Muscle of leg (tissue), 3 donors: ENCODE measurements at regions not wholly inside any gene's neighbourhood (a gene's known extent, or its start where the extent isn't known, plus 50 kb on each side); places are given as distances from the start of the nearest gene placed in this dataset.

Experiments used
- DNase-seq: peaks from one replicate; pipeline ENCODE4 v3.0.0; 2013
- H3K27ac ChIP-seq: one replicate; pipeline ENCODE4 v1.5.1; 2013; ENCODE audit warnings: mild to moderate bottlenecking, low read length, control low read depth
- H3K27me3 ChIP-seq: one replicate; pipeline ENCODE4 v1.6.1; 2013; ENCODE audit warnings: low read length; ENCODE audit not compliant: control insufficient read depth, insufficient read depth
- H3K36me3 ChIP-seq: one replicate; pipeline ENCODE4 v1.6.1; 2013; ENCODE audit warnings: low read length; ENCODE audit not compliant: control insufficient read depth, insufficient read depth
- H3K4me1 ChIP-seq: one replicate; pipeline ENCODE4 v1.6.1; 2013; ENCODE audit warnings: low read length; ENCODE audit not compliant: control insufficient read depth, insufficient read depth
- H3K4me3 ChIP-seq: one replicate; pipeline ENCODE4 v1.5.1; 2013; ENCODE audit warnings: low read length, control low read depth
- H3K9me3 ChIP-seq: replicated peaks from 2 replicates; pipeline ENCODE4 v1.6.1; 2013; ENCODE audit warnings: low read depth, low read length; ENCODE audit not compliant: control insufficient read depth
- WGBS: methylation state at CpG from one replicate; pipeline ENCODE4 v1.1.5; 2013; ENCODE audit warnings: missing lambda C conversion rate; ENCODE audit not compliant: insufficient coverage; 5-methylcytosine and 5-hydroxymethylcytosine counted together

DNA sequence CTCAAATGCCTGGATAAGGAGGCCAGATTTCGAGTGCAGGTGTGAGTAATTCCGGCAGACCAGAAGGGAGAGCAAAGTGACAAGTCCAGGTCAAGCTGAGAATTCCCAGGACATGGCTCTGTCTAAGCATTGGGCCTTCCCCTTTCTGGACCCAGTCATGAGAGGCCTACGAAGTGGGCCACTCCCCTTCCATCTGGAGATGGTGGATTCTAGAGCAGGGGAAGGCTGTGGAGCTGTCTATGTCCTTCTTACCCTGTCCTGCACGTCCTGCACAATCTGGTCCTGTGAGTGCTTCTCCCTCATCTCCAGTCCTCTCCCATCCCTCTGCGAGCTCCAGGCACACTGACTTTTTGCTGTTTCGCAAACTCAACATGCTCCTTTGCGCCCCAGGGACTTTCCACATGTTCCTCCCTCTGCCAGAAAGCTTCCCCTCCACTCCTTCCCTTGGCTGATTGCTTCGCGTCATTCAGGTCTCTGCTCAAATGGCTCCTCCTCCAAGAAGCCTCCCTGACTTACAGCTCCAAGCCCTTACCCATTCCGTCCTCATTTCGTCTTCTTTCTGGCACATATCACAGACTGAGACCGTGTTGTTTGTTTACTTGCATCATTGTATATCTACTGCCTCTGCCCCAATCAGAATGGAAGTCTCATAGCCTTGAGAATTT, 193.2 kb downstream of the URI1 start:
- Histone ChIP-seq H3K4me3 (no peak overlapping the region), H3K4me1 (no peaks in the 10 kb centered on the region), H3K36me3 (no peaks in the 10 kb centered on the region), H3K27ac (no peak overlapping the region), H3K9me3 (no peaks in the 10 kb centered on the region), H3K27me3 (peaks cover 2% of the 10 kb centered on the region)
- WGBS = 46% methylated on average over 8 of the region's 12 CpGs
- DNase-seq = peak; percentile 29

DNA sequence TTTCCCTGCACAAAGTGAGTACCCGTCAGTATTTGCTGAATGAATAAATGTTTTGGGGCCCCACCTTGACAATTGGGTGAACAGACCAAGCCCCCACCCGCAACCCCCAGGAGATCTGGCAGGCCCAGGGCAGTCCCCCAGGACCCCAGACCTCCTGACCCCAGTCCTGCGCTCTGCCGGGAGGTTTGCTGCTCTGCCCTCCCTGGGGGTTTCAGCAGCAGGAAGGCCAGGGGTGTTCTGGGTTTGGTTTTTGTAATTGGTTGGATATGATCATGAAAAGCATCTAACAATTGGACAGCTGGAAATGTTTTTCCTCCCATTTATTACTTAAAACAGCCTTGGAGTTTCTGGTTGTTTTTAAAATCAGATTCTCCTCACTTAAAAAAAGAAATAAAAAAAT, 193.8 kb downstream of the URI1 start:
- no peaks in the 10 kb centered on the region for H3K9me3 ChIP-seq
- 33% methylated on average over 1 of the region's 4 CpGs for WGBS
- no peak overlapping the region for H3K4me3 ChIP-seq
- no peaks in the 10 kb centered on the region for H3K36me3 ChIP-seq
- H3K27ac ChIP-seq = no peak overlapping the region
- H3K4me1 ChIP-seq = no peaks in the 10 kb centered on the region
- H3K27me3 ChIP-seq = peaks cover 2% of the 10 kb centered on the region
- peak; percentile 16 for DNase-seq

DNA sequence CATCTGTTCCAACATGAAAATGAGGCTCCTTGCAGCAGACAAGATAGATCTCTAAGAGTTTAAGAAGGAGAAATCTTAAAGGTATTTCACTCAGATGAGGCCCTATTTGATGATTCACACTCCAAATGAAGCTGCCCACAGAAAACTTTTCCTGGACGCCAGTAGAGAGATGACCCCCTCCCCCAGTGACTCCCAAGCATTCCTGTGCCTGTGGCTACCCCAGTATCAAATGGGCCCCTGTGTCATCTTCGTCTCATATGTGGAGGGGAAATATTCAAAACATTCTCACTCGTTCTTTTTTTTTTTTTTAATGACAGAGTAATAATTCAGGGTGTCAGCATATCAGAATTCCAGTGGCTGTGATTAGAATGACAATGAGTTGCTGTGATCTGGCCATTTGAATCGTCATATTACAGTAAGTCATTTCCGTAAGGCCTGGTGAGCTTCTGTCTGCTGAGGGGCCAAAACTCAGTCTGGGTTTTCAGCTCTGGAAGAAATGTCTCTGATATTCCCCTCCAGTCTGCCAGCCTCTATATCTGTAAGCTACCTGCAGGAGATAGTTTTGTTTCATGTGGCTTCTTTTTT, 194.7 kb downstream of the URI1 start:
- 57% methylated on average over 1 of the region's 5 CpGs for WGBS
- Histone ChIP-seq H3K9me3 (no peaks in the 10 kb centered on the region), H3K36me3 (no peaks in the 10 kb centered on the region), H3K27me3 (peaks cover 2% of the 10 kb centered on the region), H3K4me1 (no peaks in the 10 kb centered on the region), H3K4me3 (no peak overlapping the region), H3K27ac (no peak overlapping the region)
- DNase-seq = no peak

DNA sequence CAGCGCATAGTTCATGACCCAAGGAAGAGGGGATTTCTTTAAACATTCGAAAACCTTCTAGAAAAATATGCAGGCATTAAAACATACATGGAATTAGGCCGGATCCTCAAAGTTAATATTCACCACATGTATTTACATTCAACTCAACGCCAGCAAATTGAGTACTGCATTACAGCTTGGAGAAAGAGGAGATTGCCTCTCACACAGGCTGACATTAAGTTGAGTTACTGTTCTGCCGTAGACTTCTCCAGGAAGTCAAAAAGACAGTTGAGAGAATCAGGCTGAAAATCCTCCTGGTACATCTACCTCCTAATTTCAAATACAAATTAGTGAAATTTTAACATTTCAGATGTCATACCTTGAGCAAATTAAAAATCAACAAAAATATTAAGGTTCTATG, 195.7 kb downstream of the URI1 start:
- H3K9me3 ChIP-seq = no peaks in the 10 kb centered on the region
- H3K4me1 ChIP-seq = no peaks in the 10 kb centered on the region
- WGBS = no CpG with 5 or more reads among the region's 5 CpGs
- DNase-seq = no peak
- no peak overlapping the region for H3K4me3 ChIP-seq
- H3K27ac ChIP-seq = no peak overlapping the region
- no peaks in the 10 kb centered on the region for H3K36me3 ChIP-seq
- peaks cover 2% of the 10 kb centered on the region for H3K27me3 ChIP-seq

DNA sequence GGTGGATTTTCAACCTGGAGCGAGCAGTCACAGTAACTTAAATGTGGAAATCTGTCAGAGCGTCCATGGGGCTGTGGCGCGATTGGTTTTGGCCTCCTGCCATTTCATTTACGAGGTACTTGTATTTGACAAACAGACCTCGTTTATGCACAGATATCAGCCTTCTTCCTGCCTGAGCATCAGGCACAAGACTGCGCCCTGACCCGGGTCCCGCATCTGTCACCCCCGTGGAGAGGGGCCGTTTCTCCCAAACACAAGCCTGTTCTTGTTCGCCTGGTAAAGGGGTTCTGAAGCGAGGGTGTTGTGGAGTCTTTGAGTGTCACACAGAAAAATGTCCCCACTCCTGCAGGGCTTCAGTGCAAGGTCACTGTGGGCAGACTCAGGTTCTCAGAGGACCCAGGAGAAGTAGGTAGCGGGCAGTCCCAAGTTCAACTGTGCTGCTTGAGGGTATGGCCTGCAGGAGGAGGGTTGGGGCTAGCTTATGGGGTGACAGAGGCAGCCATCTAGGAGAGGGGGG, 202.3 kb downstream of the URI1 start:
- H3K4me3 ChIP-seq = no peak overlapping the region
- 65% methylated on average over 9 of the region's 14 CpGs for WGBS
- no peak for DNase-seq
- no peak overlapping the region for H3K27ac ChIP-seq
- no peaks in the 10 kb centered on the region for H3K27me3 ChIP-seq
- no peaks in the 10 kb centered on the region for H3K36me3 ChIP-seq
- H3K9me3 ChIP-seq = no peaks in the 10 kb centered on the region
- no peaks in the 10 kb centered on the region for H3K4me1 ChIP-seq

DNA sequence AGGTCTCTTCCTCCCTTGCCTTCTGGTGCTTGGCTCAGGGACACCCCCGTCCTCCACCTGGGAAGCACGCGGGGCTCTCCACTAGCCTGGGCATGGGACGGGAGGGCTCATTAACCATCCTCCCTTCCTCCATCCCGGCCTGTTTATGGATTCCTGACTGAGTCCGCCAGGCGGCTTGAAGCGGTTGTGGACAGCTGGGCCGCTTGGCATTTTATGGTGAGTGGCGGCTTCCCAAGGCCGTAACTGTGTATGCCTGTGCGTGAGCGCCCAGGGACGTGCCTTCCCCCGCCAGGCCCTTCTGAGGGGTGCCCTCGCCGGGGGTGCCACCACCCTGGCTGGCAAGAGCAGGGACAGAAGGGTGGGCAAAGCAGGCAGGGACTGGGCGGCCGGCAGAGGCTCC, 202.8 kb downstream of the URI1 start:
- Histone ChIP-seq H3K4me1 (no peaks in the 10 kb centered on the region), H3K27ac (no peak overlapping the region), H3K36me3 (no peaks in the 10 kb centered on the region), H3K9me3 (no peaks in the 10 kb centered on the region), H3K4me3 (no peak overlapping the region), H3K27me3 (no peaks in the 10 kb centered on the region)
- WGBS = 88% methylated on average over 11 of the region's 19 CpGs
- no peak for DNase-seq

DNA sequence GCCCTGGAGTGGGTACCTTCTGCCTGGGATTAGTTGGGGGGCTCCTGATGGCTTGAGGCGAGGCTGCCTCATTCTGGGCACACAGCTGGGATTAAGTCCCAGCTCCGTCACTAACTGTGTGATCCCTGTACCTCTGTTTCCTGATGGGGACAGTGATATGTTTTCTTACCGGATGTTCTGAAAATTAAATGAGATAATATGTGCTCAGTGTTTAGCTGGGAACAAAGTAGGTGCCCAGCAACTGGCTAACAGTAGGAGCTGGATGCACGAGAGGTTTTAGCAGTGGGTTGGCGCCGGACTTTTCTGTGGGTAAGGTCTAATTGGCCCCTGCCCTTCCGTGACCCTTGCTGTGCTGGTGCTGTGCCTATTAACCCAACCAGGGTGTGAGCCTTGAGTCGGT, 203.4 kb downstream of the URI1 start:
- H3K9me3 ChIP-seq = no peaks in the 10 kb centered on the region
- WGBS = 74% methylated on average over 8 of the region's 8 CpGs

DNA sequence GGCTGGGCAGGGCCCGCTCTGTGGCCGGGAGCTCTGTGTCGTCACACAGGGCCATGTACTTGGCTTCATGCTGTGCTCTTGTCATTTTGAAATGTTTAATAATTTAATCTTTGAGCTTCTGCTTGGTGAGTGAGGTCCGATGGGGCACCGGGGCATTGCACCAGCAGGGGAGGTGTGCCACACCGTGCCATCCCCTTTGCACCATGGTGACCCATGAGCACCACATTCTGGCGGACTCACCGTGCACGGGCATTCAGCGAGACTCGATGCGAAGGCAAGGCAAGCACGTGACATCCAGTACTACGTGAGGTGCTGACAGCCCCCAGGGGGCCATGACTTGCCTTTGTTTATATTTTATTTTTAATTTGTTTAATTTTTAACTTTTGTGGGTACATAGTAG, 204.3 kb downstream of the URI1 start:
- H3K27ac ChIP-seq = no peak overlapping the region
- no peaks in the 10 kb centered on the region for H3K36me3 ChIP-seq
- 90% methylated on average over 11 of the region's 14 CpGs for WGBS
- DNase-seq = no peak
- no peaks in the 10 kb centered on the region for H3K4me1 ChIP-seq
- H3K9me3 ChIP-seq = no peaks in the 10 kb centered on the region
- H3K4me3 ChIP-seq = no peak overlapping the region
- H3K27me3 ChIP-seq = no peaks in the 10 kb centered on the region

More for the DNA sequence above, 203.4 kb downstream of the URI1 start:
- no peaks in the 10 kb centered on the region for H3K4me1 ChIP-seq
- no peaks in the 10 kb centered on the region for H3K27me3 ChIP-seq
- H3K27ac ChIP-seq = no peak overlapping the region
- no peak overlapping the region for H3K4me3 ChIP-seq
- DNase-seq = no peak
- H3K36me3 ChIP-seq = no peaks in the 10 kb centered on the region

DNA sequence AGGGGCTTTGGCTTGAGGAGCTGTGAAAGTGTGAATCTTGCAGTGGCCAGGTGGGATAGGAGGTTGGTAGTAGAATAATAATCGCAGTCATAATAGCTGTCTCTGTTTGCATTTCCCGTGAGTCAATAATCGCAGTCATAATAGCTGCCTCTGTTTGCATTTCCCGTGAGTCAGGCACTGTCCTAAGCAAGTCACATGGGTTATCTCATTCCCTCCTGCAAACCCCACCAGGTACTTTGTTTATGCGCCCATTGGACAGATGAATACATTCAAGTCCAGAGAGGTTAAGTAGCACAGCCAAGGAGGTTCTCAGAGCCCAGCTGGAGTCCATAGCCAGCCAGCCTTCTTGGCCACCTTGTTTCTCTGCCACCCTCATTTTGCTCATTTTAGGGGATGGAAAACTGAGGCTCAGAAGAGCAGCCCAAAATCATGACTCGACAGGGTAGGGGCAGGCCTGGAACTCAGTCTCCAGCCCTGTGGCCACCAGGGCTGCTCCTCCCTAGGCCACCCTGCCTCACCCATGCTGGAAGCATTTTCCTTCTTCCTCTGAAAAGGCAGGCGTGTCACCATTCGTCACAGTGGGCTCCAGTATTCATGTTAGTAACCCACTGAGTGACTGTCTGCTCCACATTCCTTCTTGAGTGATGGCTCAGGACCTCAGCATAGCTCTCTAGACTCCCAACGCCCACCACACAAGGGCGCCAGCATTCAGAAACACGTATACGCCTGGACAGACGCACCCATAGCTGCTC, 206.2 kb downstream of the URI1 start:
- DNase-seq = no peak
- Histone ChIP-seq H3K36me3 (no peaks in the 10 kb centered on the region), H3K9me3 (no peaks in the 10 kb centered on the region), H3K4me1 (no peaks in the 10 kb centered on the region), H3K4me3 (no peak overlapping the region), H3K27me3 (no peaks in the 10 kb centered on the region), H3K27ac (no peak overlapping the region)
- WGBS = 74% methylated on average over 9 of the region's 13 CpGs

DNA sequence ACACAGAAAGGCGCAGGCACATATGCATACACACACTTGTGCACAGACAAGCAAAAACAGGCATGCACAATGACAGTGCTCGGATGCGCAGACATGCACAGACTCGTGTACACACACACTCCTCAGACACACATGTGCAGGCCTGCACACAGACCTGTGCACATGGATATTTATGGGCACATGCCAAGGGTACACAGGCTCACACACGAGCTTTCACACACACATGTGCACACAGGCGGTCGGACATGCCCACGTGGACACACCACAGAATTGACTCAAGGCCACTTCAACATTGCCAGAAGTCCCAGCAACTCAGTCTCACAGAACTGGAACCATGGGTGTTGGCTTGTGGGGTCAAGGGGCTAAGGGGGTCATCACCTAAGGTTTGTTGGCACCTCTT, 206.8 kb downstream of the URI1 start:
- Histone ChIP-seq H3K27me3 (no peaks in the 10 kb centered on the region), H3K36me3 (no peaks in the 10 kb centered on the region), H3K4me3 (no peak overlapping the region), H3K9me3 (no peaks in the 10 kb centered on the region), H3K27ac (no peak overlapping the region), H3K4me1 (no peaks in the 10 kb centered on the region)
- WGBS = 92% methylated on average over 5 of the region's 8 CpGs
- DNase-seq = no peak
